CD4-positive, alpha-beta T cell treated with Interleukin-6 for 4 hours (primary cell): ENCODE measurements at regions not wholly inside any gene's neighbourhood (a gene's known extent, or its start where the extent isn't known, plus 50 kb on each side); places are given as distances from the start of the nearest gene placed in this dataset.
"Not testable (repeated sequence)": the region's sequence is repeated elsewhere in the genome, so short reads cannot be mapped to it uniquely, and the experiment has no call there.

Experiments used
- DNase-seq: peaks from one replicate; pipeline ENCODE4 v3.0.0-alpha.2; 2020; ENCODE audit warnings: mixed read lengths

GRCh38 chr13:64626105-64626504, 2604.0 kb downstream of the PCDH9 start:
- DNase-seq = no peak

DNA sequence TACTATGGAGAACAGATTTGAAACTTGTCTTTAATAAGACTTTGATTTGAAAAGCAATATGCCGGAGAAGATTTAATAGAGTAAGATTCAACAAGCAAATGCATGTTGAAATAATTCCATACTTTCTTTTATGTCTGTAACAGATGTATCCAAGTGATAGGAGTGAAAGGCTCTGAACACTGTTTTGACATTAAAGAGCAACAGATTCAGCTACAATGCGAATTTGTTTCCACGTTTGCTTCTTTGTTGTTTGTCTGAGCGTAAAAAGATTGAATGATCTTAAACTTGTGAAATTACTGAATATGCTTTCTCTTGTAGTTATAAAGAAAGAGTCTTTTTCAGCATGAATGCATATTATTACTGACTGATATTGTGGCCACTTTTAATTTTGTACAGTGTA, 2612.9 kb downstream of the PCDH9 start:
- no peak for DNase-seq

DNA sequence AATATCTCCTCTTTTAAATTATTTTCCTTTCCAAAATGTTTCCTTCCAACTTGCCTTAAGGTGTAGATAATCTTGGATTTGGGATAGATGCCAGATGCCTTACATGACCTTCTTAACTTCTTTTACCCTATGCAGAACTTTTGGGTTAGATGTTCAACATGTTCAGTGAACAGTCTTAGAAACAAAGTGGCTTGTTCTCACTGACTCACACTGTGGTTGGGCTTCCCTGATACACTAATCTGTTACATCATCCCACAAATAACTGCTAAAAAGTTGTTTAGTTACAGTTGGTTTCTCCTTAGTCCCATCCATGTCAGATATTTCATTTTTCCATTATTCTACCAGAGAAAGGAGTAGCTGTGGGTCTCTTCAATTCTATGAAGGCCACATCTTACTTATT, 2638.2 kb downstream of the PCDH9 start:
- no peak for DNase-seq

DNA sequence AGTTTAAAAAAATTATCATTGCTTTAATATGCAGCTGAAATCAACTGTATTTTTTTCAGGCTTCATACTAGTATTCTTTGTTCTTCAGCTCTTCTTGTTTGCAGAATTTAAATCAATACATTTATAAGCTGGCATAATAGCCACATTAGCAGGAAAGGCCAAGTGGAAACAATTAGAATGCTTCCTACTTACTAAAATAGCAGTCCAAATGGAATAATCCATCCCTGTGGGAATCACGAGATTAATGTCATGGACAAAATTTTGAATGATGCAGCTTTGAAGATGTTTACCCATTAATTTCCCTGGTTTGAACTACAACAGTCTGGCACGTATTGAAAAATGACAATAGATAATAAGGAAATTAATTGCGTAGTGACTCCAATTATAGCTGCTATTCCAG, 2650.8 kb downstream of the PCDH9 start:
- DNase-seq = no peak

DNA sequence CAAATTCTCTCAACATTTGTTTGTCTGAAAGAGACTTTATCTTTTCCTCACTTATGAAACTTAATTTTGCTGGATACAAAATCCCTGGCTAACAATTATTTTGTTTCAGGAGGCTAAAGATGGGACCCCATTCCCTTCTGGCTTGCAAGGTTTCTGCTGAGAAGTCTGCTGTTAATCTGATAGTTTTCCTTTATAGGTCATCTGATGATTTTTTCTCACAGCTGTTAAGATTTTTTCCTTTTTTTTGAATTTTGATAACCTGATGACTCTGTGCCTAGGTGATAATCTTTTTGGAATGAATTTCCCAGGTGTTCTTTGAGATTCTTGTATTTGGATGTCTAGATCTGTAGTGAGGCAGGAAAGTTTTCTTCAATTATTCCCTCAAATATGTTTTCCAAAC, 2661.4 kb downstream of the PCDH9 start:
- no peak for DNase-seq

GRCh38 chr13:64558031-64558430, 2672.1 kb downstream of the PCDH9 start:
- not testable (repeated sequence) for DNase-seq

GRCh38 chr13:64556376-64556775, 2673.8 kb downstream of the PCDH9 start:
- no peak for DNase-seq

- DNase-seq = no peak
These were observed 2676.6 kb downstream of the PCDH9 start for GRCh38 chr13:64553411-64554129.

- no peak for DNase-seq
These were observed 2678.4 kb downstream of the PCDH9 start for GRCh38 chr13:64551755-64552154.

DNA sequence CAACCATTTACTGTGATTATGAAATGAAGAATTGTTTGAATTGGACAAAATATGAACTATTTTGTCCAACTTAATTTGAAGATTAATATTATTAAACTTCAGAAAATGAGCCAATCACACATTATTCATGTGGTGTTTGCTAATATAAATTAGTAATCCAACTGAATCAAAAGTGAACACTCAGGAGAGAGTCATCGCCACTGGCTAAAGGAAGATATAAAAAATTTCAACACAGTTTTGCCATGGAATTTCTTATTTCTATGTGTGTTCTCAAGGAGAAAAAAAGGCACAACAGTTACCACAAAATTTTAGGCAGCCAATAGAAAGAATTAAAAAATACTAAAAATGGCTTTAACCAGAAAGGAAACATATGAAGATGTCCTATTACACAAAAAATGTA, 2683.8 kb downstream of the PCDH9 start:
- no peak for DNase-seq

DNA sequence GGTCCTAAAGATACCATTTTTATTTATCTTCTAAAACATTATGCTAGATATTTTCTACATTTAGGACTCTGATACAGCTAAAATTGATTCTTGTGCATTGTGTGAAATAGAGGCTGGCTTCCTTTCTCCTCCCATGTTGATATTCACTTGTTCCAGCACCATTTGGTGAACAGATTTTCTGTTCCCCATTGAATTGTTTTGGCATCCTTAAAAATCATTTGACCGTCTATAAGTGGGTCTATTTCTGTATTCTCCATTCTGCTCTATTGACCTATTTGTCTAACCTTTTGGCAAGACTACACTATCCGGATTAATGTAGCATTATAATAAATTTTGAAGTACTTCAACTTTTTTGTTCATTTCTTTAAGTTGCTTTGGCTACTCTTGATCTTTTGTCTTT, 2689.2 kb downstream of the PCDH9 start:
- no peak for DNase-seq

DNA sequence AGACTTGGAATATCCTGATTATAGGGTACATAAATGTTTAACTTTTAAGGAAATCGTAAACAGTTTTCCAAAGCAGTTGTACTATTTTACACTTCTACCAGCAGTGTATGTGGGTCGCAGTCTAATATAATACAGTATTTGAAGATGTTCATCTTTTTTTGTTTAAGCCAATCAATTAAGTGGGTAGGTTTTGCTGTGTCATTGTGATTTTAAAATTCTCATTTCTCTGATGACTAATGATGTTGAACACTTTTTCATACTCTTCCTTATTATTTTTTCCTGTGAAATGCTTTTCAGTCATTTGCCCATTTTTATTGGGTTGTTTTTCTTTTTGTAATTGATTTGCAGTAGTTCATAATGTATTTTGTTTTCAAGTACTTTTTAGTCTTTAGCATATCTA, 2689.7 kb downstream of the PCDH9 start:
- no peak for DNase-seq

DNA sequence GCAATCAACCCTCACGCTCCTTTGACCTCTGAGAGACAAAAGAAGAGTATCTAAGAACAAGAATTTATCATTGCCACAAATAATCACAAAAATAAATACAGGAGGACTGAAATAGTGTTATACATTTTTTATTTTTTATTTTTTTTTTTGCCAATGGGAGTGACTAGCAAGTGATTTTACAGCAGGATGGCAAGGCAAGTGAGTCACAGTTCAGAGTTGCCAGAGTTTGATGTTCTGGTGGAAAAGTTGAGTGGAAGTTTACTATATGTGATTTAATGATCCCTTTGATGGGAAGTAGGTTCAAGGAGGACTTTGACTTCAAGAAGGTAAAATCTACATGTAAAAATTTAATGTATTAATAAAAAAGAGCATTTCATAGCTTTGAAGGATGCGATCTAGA, 2691.4 kb downstream of the PCDH9 start:
- DNase-seq = no peak

GRCh38 chr13:64534302-64534701, 2695.8 kb downstream of the PCDH9 start:
- no peak for DNase-seq

DNA sequence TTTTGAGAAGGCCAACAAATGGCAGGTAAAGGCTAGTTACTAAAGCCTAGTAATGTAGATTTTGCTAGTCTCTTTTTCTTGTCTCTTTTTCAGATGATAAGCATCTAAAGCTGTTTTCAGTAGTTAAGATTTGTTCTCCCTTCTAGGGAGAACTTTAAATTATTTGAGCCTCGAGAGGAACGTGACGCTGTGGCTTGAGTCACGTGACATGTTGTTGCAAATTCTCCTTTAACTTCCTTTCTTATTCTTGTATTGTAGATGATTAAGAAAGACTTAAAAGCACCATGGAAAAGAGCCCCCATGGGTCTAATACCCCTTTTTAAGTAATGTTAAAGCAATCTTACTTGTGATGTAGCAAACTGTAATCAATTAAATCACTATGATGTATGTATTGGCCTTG, 2698.7 kb downstream of the PCDH9 start:
- DNase-seq = no peak

- DNase-seq = no peak
These were observed 2700.2 kb downstream of the PCDH9 start for GRCh38 chr13:64529874-64530485.

DNA sequence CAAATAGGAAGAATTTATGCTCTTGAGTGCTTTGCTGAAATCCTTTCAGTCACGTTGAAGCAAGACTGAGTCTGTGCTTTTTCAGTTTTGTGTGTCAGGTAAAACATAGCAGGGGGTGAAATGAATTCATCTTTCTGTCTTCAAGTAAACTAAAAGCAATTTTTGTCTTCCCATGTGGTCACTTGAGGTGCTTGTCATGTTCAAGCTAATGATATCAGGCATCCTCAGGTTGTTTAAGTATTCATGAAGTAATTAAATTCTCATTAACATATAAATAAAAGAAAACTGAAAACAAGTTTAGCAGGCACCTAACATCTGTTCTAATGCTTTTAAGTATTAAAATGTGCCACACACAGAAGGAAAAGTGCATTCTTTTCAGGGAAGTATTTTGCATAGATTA, 2701.3 kb downstream of the PCDH9 start:
- DNase-seq = no peak

DNA sequence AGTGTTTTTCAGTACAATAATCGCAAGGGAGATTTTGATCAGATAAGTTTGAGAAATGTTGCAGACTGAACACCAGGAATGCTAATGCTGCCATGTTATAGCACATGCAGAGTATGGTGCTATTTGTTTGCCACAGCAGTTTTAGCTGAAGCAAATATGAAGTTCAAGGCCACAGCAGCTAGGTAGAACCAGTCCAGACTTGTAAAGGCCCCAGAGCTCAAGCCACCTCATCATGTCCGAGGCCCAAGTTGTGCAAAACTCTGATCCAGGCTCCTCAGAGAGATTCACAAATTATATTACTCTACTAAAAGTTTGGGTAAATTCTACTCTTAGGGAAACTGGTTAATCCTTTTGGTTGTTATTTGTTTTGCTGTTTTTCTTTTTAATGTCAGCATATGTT, 2702.6 kb downstream of the PCDH9 start:
- no peak for DNase-seq

GRCh38 chr13:64525687-64526086, 2704.4 kb downstream of the PCDH9 start:
- no peak for DNase-seq

DNA sequence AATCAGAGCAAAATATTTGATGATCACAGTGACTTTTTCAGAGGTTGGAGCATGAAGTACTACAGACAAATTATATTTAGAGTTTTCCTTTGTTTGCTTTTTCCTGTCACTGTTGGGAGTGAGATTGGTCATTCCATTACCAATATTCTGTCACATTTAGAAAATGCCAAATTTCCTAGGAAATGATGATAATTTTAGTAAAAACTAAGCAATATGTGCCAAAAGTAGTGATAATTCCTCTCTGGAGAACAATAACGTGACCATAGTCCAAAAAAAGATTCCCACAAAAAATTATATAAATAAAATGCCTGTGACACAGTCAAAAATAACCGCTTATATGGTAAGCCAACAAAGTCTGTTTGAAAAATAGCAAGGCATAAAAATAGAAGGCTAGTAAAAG, 2719.4 kb downstream of the PCDH9 start:
- DNase-seq = no peak

- no peak for DNase-seq
These were observed 2723.9 kb downstream of the PCDH9 start for GRCh38 chr13:64506246-64506645.

GRCh38 chr13:64505336-64505910, 2724.7 kb downstream of the PCDH9 start:
- no peak for DNase-seq

DNA sequence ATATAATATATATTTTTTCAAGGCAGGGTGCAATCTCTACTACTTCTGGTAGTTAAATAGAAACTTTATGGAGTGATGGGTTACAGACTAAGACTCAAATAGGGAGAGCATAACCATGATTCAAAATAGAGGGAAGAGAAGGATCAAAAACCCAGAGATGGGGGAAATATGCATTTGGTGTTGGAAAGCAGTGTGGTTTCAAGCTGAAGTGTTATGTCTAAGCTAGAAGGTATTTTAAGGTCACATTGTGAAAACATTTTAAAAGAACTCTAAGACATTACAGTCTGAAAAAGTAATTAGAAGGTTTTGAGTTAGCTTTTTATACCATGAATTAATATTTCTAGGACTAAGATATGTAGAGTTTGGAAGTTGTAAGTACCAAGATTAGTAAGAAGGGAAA, 2741.4 kb downstream of the PCDH9 start:
- DNase-seq = no peak

GRCh38 chr13:64482373-64482772, 2747.8 kb downstream of the PCDH9 start:
- no peak for DNase-seq

- DNase-seq = no peak
These were observed 2749.5 kb downstream of the PCDH9 start for GRCh38 chr13:64480672-64481071.
